HG02852 (cell line): ENCODE measurements at regions not wholly inside any gene's neighbourhood (a gene's known extent, or its start where the extent isn't known, plus 50 kb on each side); places are given as distances from the start of the nearest gene placed in this dataset.

Source experiments
- ATAC-seq: cut with Tn5 transposase; IDR thresholded peaks from one replicate; pipeline ENCODE4 v1.9.1; 2021; ENCODE audit warnings: mild to moderate bottlenecking, moderate library complexity; ENCODE audit not compliant: unreplicated experiment

DNA sequence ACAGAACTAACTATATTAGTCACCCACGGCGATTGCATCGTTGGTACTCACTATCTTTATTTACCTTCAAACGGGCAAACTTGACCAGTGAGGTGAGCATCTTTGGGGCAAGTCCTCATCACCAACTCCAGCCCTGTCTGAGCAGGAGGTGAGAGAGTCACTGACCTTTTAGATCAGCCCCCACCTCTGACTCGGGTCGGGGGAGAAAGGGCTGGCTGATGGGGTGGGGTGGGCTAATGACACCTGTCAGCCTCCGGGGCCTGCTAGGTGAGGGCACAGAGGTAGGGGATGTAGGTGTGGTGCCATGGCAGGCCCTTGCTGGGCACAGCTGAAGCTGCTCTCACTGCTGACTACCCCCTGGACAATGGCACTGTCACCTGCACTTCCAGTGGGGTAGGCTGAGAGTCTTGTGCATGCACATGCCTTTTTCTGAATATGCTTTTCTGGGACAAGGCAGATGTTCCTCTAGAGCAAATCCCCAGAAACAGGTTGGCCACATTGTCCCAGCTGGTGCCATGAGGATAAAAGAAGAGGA lies 359.5 kb upstream of the MKI67 start:
- no peak for ATAC-seq

DNA sequence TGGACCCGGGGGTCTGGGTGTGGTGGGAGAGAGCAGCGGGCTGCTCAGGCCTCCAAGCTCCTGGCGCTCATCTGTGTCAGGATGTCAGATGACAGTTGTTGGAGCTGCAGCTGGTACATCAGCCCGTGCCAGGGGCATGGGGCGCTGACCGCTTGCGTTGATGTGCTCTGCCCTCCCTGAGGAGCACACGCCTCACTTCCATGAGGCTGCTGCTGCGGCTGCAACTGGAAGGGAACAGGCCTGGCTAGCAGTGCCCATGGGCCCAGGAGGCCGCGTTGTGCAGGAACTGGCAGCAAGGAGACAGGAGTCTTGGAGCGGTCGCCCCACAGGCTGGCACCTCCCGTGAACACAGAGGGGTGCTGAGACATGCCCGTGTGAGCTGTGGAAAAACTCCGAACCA lies 361.3 kb upstream of the MKI67 start:
- ATAC-seq, result no peak

DNA sequence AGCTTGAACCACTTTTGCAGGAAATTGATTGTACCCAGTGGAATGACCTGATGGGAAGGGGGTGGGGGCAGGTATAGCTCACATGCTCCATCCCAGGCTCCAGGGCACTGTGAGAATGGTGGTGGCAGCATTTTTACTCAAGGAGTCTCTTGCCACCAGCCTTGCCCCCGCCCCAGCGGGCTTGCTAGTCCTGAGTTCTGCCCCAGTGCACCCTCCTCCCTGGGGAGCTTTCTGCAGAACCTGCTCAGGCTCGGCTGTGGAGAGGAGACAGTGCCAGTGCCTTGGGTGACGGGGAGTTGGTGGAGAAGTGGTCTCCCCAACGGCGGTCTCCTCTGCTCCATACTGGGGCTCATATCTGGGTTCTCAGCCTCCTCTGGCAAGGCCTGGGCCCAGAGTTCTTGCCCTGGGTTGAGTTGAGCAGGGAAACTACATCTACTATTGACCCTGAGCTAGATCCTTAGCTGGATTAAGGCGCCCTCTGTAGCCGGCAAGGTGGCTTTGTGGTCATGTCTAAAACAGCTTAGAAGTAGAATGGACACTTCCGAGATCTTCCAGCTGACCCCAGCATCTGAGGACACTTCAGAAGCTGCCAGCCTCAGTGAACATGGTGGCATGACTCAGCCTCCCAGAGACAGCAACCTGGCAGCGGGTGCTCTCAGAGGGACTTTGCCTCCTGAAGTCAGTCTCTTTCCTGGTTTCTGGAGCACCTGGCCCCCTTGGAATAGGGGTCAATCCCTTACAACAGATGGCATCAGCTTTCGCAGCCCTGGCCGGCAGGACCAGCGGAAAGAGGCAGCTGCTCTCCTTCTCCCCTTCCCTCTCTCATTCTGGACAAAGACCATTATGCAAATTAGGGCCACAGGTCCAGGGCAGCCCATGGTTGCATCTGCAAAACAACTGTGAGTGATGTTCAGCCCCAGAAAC lies 363.4 kb upstream of the MKI67 start:
- no peak for ATAC-seq

DNA sequence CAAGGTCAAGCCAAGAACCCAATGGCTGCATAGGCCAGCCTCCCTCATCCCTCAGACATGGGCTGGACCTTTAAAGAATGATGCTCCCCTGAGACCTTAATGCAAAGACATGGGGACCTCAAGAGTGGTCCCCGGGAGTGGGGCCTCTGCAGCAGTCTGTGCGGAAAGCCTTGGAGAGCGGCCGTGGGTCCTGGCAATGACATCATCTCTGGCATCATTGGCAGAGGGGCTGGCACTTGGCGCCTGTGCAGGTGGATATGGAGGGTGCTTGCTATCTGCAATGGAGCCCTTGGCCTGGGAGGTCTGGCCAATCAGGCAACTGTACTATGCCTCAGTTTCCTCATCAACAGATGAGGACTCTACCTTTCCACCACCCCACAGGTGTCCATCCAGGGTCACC lies 365.5 kb upstream of the MKI67 start:
- no peak for ATAC-seq

DNA sequence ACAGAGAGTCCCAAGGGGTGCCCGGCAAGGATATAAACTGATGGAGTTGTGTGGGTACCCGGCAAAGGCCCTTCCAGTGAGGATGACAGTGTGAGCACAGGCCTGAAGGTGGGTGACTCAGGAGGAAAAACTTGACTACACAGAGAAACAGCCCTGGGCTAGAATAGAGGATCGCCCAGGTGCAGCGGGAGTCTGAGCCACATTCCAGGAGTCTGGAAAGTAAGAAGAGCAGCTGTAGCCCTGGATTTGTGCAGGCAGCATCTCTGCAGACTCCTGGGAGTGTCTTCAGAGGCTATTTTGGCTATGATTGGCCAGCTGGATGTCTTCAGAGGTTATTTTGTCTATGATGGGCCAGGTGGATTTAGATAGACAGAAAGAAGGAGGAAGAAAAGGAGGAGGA lies 367.6 kb upstream of the MKI67 start:
- ATAC-seq, result no peak

DNA sequence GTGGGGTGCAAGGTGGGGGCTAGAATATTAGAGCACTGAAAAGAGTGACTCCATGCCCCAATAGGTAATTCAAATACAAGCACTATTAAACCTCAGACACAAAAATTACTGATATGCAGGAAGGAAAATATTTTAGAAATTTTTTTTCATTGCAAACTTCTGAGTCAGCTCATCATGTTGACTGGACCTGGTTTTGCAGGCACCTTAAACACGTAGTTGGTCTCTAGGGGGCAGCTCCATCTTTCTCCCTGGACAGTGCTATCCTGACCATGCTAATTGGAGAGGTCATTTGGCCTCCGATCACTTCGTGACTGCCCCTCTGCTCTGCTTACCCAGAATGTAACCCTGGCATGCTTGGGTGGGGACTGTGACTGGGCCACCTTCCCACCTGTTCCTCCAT lies 368.4 kb upstream of the MKI67 start:
- ATAC-seq, result no peak

DNA sequence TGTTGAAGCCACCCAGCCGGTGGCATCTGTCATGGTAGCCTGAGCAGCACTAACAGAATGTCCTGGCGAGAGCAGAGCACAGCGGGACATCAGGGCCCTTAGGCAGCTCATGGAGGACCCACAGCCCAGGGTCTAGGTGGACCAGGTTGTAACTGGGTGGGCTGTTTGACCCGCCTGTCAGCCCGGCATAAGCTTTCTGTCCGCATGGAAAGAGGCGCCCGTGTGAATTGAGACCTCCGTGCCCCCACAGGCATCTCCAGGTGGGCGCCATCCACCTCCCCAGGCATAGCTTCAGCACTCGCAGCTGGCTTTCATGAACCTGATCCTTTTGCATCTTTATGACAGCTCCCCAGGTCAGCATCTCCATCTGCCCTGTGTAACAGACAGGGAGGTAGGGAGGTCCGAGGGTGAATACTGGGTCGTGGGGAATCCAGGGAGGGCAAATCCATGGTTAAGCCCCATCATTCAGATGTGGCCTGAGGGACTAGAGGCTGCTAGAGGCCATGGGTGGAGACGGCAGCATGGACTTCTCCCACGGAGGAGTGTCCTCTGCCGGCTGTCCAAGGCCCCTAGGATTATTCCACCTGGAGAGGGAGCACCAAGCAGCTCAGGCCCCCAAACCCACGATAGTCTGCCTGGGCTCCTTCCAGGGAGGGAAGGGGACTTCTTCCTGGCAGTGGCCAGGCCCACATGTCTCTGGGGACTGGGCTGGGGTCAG lies 371.6 kb upstream of the MKI67 start:
- ATAC-seq, result no peak

DNA sequence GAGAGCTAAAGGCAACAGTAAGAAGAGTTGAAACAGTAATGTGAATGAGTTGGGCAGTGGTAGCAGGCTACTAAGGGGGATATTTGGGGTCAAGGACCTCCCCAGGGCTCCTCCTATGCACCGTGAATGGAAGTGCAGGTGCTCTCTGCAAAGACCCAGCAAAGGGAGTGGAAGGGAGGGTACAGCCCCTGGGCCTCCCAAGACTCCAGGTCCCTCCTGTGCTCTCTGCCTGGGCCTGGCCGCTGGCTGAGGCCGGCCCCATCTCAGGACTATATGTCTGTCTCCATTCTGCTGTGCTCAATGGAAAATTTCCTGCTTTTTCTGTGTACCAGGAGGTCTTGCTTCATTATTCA lies 372.1 kb upstream of the MKI67 start:
- ATAC-seq, result no peak

DNA sequence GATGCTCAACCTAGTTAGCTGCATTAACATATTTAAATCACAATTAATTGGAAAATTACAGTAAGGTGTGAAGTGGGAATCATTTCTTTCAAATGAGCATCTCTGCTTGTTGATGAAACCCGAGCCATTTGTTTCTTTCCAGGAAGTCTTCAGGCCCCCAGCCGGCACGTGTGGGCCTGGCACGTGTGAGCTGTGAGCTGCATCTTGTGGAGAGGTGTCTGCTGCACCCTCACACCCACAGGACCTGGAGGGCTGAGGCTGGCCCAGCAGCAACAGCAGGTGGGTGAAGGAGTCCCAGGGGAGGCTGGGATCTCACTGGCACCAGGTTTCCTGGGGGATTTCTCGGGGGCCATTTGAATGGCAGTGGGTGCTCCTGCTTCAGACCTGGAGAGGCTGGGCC lies 372.5 kb upstream of the MKI67 start:
- no peak for ATAC-seq

DNA sequence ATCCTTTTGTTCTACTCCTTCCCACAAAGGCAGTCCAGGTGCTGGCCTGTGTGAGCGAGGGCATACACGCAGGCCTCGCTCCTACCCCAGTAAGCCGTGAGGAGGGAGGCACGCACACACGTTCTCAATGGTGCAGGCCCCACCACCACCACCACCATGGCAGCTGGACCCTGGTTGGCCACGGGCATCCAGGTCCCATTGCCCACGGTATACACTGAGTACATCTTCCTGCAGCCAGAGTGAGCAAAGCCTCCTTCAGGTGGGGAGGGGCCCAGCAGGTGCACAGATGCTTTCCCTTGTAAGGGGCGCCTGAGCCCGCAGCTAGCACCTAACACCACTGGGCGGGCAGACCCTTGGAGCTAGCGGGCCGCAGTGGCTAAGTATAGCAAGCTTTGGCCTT lies 373.3 kb upstream of the MKI67 start:
- ATAC-seq, result no peak

DNA sequence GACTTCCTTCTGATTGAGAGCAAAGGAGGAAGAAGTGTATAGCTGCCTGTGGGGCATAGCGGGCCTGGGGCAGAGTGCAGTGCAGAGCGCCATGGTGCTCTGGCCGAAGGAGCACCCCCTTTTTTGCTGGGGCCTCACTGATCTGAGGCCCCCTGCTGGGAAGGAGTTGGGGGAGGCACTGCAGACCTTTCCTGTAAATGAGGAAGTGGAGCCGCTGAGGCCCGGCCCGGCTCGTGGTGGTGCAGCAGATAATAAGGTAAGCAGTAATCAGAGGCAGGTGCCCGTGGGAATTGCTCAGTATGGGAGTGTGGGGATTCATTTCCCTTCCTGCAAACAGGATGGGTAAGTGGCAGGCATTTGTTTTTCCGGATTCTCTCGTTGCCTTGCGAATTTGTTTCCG lies 373.7 kb upstream of the MKI67 start:
- no peak for ATAC-seq

DNA sequence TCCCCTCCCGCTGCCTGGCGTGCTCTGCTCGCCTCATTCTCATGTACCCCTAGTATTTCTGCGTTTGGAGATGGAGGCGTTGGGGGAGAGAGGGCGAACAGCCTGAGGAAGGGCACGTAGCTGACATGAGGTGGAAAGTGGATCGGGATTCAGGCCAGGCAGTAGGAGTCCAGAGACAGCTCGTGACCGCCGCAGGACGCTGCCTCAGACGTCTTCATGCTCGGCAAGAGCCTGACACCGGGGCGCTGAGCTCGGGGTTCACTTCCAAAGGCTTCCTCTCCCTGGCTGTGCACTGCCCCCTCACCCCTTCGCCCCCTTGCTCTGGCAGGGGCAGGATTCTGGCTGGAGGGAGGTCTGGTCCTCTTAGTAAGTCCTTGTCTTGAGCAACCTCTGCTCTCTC lies 374.4 kb upstream of the MKI67 start:
- no peak for ATAC-seq

DNA sequence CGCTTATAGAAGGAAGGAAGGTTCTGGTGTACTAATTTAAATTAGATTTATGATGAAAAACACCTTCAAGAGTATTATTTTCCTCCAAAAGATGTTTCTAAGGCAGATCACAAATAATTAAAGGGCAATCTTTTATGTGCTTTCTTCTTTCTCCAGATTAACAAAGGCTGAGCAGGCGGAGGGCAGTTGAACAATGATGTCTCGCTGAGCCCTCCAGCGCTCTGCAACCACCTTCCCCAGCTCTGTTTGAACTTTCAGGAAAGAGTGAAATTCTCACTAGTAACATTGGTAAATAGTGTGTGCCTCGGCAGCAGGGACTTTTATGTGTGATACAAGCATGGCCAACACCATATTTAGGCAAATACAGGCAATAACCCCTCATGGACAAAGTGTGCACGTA lies 379.1 kb upstream of the MKI67 start:
- ATAC-seq, result no peak

DNA sequence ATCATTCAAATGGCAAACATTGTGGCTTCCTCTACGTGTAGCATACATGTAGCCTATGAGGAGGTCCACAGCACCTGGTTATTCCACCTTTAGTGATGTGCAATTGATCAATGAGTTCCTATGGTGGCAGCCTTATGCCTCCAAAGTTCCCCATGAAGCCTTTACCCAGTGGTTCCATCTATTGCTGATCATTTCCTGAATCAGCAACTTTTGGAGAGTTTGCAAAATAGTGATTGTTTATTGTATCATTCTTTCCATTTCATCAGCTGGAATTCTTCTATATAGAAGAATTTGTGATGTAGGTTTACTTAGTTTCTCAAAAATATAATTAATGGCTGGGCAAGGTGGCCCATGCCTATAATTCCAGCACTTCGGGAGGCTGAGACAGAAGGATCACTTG lies 380.2 kb upstream of the MKI67 start:
- no peak for ATAC-seq

DNA sequence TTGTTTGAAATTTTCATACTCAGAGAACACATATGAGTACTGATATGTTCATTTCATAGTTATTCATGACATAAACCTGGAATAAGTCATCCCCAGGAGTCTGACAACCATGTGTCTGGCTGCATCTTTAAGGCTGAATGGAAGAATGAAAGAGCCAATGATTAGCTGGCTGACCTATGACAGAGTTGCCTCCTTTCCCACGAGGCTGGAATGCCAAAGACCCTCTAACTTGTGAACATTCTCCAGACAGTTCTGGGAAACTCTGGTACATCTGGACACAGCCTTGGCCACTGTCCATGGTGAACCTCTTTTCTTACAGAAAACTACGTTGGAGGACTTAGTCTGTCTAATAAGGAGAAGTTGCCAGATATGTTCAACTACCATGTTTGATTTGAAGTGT lies 380.8 kb upstream of the MKI67 start:
- no peak for ATAC-seq

DNA sequence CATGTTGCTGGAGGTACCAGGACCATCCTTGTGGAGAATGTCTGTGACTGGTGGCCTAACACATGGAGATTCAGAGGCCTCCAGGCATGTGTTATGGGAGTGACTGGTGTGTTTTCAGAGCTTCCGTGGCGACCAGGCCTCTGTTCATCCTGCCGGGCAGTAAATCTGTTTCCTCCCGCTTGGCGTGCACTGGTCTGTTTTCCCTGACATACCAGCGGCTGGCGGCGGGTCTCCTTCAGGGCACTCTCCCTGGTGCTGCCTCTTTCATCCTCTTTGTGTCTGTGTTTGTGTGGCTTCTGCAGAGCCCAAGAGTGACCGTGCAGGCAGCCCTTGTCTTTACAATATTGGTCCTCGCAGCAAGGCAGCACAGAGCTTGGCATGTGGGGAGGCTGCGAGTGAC lies 385.1 kb upstream of the MKI67 start:
- no peak for ATAC-seq

DNA sequence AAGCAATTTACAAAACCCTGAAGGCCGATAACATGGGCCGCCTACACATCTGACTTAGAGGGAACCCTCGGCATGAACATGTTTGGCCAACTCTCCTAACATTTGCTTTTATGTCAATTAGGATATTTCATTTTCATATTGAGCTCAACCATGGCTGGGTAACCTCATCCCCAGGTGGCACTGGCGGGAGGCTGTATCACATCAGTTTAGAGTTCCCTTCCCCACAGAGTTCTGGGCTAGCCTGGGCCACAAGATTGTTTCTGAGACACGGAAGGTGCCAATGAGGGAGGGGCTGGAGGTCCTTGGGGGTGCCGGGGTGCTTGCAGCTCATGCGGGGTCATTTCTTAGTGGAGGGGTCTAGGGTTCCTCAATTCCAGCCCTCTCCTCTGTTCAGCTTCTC lies 386.5 kb upstream of the MKI67 start:
- no peak for ATAC-seq

DNA sequence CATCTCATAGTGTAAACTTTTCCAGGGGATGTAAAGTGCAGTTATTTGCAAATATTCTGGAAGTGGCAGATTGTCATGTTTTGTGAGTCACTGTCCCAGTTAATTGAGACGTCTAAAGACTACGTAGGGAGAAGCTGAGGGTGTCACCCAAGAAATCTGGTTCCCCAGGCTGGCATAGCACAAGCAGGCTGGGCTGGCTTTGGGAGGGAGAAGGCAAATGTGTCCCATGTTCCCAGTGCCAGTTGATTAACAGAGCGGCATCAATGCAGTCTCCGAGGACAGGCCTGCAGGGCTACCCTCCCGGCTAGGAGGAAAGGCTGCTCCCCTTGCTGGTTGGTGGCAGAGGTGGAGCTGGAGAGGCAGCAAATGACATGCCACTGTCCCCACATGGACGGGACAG lies 388.3 kb upstream of the MKI67 start:
- no peak for ATAC-seq

DNA sequence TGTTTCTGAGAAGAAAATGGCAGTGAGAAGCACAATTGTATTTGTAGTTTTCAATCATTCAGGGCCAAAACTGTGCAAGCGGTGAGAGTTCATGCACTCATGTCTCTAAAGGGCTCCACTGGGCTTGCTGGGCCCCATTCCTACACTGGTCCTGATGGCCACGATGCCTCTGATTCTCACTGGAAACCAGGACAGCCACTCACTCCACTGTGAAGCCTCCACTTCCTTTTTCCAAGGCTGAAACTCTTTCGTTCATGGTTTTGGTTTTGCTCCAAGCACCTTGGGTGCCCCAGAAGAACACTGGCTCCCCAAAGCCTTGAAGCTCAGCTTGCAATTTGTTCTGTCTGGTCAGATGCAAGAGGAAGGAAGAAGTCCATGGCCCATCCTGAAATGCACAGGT lies 390.0 kb upstream of the MKI67 start:
- no peak for ATAC-seq

DNA sequence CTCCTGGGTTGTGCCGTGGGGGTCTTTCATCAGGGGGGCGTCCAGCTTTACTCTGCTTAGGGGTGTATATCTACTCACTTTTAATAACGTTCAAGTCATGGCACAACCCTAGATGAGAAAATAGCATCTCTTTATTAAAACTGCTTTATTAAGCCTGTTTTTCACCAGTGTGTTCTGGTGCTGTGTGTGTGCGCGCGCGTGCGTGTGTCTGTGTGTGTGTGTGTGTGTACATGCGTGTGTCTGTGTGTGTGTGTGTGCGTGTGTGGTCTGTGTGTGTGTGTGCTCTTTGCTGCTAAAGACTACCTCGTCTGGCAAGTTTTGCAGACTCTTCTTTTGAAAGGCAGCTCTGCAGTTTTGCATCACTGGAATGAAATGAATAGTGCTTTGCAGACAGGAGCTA lies 390.9 kb upstream of the MKI67 start:
- no peak for ATAC-seq

DNA sequence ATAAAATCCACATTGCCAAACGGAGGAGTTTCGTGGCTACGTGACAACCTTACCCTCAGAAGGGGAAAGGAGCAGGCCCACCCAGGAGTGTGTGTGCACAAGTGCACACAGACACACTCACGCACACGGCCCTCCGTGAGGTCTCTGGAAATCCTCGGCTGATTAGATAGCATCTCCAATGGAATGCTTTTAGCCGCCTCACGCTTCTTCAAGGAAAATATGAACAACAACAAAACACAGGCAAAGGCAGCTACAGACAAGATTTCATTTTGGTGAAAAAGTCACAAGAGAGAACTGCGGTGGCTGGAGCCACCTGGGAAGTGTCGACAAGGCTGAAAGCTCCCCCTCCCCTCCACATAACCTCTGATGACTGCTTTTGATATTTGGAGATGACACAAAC lies 391.8 kb upstream of the MKI67 start:
- no peak for ATAC-seq

DNA sequence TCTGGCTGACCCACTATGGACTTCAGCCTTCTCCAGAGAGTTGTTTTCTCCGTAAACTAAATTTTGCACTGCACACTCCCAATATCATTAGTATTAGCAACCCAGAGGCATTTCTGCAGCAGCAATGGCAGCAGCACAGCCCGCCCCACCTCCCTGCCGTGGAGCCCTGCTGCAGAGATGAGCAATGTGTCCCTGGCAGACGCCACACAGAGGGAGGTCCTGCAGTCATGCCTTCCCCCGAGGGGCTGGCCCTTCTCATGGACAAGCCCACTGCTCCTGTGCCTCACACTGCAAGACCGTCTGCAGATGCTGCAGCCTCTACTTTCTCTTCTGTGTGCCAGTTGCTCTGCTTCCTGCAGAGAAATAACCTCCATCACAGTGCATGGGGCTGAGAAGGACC lies 393.4 kb upstream of the MKI67 start:
- ATAC-seq, result no peak
